Right lobe of liver (tissue), 6 donors: ENCODE measurements at regions not wholly inside any gene's neighbourhood (a gene's known extent, or its start where the extent isn't known, plus 50 kb on each side); places are given as distances from the start of the nearest gene placed in this dataset.
A peak's percentile ranks its signal among the peaks of the same experiment; 100 is the strongest.

Experiments used
- ATAC-seq, 4 donors: fragments of 200-7000 bp; cut with Tn5 transposase; one replicate each; pipeline ENCODE4 v1.9.1; 2020; ENCODE audit warnings: mild to moderate bottlenecking in 4 of 4, moderate library complexity in 4 of 4
- DNase-seq, 3 donors: peaks; one replicate each; pipeline ENCODE4 v3.0.0-alpha.2; 2020
- H3K27ac ChIP-seq, 3 donors: fragments of 200-600 bp; one replicate each; pipeline ENCODE4 v1.8.0; 2022
- H3K27me3 ChIP-seq, 2 donors: fragments of 200-600 bp; one replicate each; pipeline ENCODE4 v1.8.0; 2022
- H3K36me3 ChIP-seq, 4 donors: fragments of 200-600 bp; sonication (generic) in 1 of 4; one replicate each; pipeline versions ENCODE4 v1.5.1 to v1.8.0; 2017 to 2022; ENCODE audit warnings: control low read depth in 1 of 4
- H3K4me1 ChIP-seq, 4 donors: fragments of 200-600 bp; sonication (generic) in 1 of 4; one replicate each; pipeline versions ENCODE4 v1.5.1 to v1.8.0; 2017 to 2022; ENCODE audit warnings: control low read depth in 1 of 4
- H3K4me3 ChIP-seq, 3 donors: fragments of 200-600 bp; one replicate each; pipeline ENCODE4 v1.8.0; 2022
- H3K9me3 ChIP-seq, 4 donors: fragments of 200-600 bp; sonication (generic) in 1 of 4; one replicate each; pipeline versions ENCODE4 v1.5.1 to v1.8.0; 2017 to 2022; ENCODE audit warnings: control low read depth in 1 of 4
- POLR2A ChIP-seq: fragments of 450-650 bp; IDR thresholded peaks from one replicate; pipeline ENCODE4 v1.6.1; 2017; ENCODE audit warnings: antibody characterized with exemption, mild to moderate bottlenecking
- WGBS: methylation state at CpG from one replicate; pipeline ENCODE4 v1.1.6; 2018; ENCODE audit warnings: low coverage, low lambda C conversion rate; ENCODE audit not compliant: insufficient coverage; ENCODE audit errors: missing lambda C conversion rate; 5-methylcytosine and 5-hydroxymethylcytosine counted together
- intact Hi-C, 2 donors: fragments of 100-400 bp; cut with DNase I; formaldehyde crosslinking; loops; one replicate each; pipeline versions ENCODE4 v1.11.2 to v1.14.1; 2022
- TF ChIP-seq, protein P1 (sequence below), 4 donors: fragments of 200-600 bp in 3 of 4; fragments of 450-650 bp in 1 of 4; IDR thresholded peaks; one replicate each; pipeline versions ENCODE4 v1.5.1 to v1.8.0; 2016 to 2022; ENCODE audit warnings: antibody characterized with exemption in 4 of 4, mild to moderate bottlenecking in 2 of 4
- donor health status: DM: no; HTN: yes; CAD: no.
- donor health status: DM: no; HTN: no; CAD: no.
- donor health status: DM: no; HTN: no; CAD: no.
- donor health status: DM: no; HTN: yes; CAD: no.
- donor health status: DM: no; HTN: yes; CAD: no.

DNA sequence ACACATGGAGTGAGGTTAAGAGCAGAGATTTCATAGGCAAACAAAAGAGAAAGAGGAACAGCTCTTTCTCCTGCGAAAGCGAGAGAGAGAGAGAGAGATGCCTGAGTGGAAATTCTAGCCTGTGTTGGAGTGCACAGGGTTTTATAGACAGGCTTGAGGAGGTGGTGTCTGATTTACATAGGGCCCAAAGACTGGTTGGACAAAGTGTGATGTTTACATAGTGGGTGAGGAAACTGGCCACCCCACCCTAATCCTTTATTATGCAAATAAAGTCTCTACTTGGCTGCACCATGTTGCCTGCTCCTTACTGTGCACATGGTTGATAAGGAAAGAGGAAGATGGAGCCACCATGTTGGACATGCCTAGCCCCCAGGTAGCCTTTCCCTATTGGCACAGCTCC lies 967.8 kb upstream of the SORCS1 start:
- H3K27ac ChIP-seq, result no peak overlapping the region
- WGBS, result 73% methylated on average over 2 of the region's 2 CpGs
- ATAC-seq, result no peak
- intact Hi-C loops, result no loop called here
- H3K36me3 ChIP-seq, result no peaks in the 10 kb centered on the region
- TF ChIP-seq, protein P1, sequence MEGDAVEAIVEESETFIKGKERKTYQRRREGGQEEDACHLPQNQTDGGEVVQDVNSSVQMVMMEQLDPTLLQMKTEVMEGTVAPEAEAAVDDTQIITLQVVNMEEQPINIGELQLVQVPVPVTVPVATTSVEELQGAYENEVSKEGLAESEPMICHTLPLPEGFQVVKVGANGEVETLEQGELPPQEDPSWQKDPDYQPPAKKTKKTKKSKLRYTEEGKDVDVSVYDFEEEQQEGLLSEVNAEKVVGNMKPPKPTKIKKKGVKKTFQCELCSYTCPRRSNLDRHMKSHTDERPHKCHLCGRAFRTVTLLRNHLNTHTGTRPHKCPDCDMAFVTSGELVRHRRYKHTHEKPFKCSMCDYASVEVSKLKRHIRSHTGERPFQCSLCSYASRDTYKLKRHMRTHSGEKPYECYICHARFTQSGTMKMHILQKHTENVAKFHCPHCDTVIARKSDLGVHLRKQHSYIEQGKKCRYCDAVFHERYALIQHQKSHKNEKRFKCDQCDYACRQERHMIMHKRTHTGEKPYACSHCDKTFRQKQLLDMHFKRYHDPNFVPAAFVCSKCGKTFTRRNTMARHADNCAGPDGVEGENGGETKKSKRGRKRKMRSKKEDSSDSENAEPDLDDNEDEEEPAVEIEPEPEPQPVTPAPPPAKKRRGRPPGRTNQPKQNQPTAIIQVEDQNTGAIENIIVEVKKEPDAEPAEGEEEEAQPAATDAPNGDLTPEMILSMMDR (IDR thresholded peaks at IDR 0.05), result no peak
- TF ChIP-seq POLR2A, result no peak
- H3K9me3 ChIP-seq, result no peaks in the 10 kb centered on the region
- no peak overlapping the region for H3K4me3 ChIP-seq
- DNase-seq, result no peak
- H3K27me3 ChIP-seq, result no peaks in the 10 kb centered on the region
- H3K4me1 ChIP-seq, result no peaks in the 10 kb centered on the region

DNA sequence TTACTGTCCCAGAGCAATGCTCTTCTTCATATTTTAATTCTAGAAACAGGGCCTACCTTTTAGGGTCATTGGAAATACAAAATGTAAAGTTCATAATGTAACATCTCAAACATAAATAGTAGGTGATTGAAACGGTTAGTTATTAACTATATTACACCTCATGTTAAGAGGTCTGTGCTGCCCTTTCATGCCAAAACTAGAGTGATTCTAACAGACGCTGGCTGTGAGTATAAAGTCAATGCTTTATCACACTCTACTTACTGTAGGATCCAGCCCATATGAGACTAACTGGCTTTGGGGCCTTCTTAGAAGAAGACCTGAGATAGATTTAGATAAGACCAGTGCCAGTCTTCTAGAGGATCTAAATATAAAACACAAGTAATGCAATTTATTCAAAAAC lies 966.1 kb upstream of the SORCS1 start:
- intact Hi-C loops, result no loop called here
- Histone ChIP-seq H3K9me3 (no peaks in the 10 kb centered on the region), H3K36me3 (no peaks in the 10 kb centered on the region), H3K4me3 (no peak overlapping the region), H3K27me3 (no peaks in the 10 kb centered on the region), H3K4me1 (no peaks in the 10 kb centered on the region), H3K27ac (no peak overlapping the region)
- 31% methylated on average over 2 of the region's 2 CpGs for WGBS
- TF ChIP-seq, protein P1 (IDR thresholded peaks at IDR 0.05), result no peak
- TF ChIP-seq POLR2A, result no peak
- DNase-seq (no peak), ATAC-seq (no peak)

DNA sequence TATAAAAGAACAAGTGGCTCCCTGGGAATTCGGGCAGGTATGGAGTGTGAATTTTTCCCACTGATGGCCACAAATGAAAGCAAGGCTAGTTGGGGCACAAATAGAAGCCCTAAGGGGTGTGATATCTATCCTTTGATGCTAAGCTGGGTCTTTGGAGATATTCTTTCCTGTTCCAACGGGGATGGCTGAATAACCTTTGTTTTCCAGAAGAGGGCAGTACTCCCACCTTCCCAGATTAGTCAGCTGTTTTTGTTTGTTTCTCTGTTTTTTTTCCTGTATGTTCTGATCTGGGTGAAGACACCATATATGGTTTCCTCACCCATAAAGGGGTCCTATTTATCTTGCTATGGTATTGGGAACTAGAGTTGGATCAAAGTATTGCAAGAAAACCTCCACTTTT lies 947.7 kb upstream of the SORCS1 start:
- 17% methylated on average over 2 of the region's 2 CpGs for WGBS
- Histone ChIP-seq H3K4me1 (no peaks in the 10 kb centered on the region), H3K27ac (no peak overlapping the region), H3K36me3 (no peaks in the 10 kb centered on the region), H3K27me3 (no peaks in the 10 kb centered on the region), H3K9me3 (no peaks in the 10 kb centered on the region), H3K4me3 (no peak overlapping the region)
- DNase-seq (no peak), ATAC-seq (peak; percentile 37 to 61 (median 54))
- TF ChIP-seq POLR2A, result no peak
- TF ChIP-seq, protein P1 (IDR thresholded peaks at IDR 0.05), result peak; percentile 40 to 44 (median 42)
- intact Hi-C loops, result no loop called here

DNA sequence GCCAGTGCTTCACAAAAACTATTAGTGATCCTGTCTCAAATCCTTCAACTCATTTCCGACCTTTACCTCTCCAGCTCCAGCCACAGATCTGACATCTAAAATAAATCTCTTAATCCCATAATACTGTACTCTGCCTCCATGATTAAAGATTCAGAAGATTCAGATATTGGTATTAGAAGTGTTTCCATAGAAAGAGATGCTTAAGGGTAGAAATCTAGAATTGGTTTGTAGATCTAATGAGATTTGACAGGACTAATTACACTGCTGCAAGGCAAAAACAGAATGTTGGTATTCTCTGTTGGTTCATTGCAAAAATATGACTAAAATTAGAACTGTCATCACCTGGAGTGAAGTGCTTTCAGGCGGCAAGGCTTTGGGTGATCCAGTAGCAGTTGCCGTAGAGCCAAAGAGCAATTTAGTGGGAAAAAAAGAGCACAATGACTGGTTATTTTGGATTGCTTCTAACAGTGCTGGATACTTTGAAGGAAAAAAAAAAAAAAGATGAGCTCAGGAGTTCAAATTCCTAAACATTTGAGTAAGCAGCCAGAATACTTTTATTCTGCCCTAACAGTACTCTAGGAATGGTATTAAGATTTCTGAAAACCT lies 940.1 kb upstream of the SORCS1 start:
- H3K27ac ChIP-seq, result no peak overlapping the region
- no peaks in the 10 kb centered on the region for H3K9me3 ChIP-seq
- no peak for ATAC-seq
- no peaks in the 10 kb centered on the region for H3K36me3 ChIP-seq
- no peaks in the 10 kb centered on the region for H3K27me3 ChIP-seq
- no peak for DNase-seq
- 64% methylated on average over 3 of the region's 3 CpGs for WGBS
- no peak overlapping the region for H3K4me3 ChIP-seq
- intact Hi-C loops, result no loop called here
- TF ChIP-seq POLR2A, result no peak
- TF ChIP-seq, protein P1 (IDR thresholded peaks at IDR 0.05), result no peak
- no peaks in the 10 kb centered on the region for H3K4me1 ChIP-seq

DNA sequence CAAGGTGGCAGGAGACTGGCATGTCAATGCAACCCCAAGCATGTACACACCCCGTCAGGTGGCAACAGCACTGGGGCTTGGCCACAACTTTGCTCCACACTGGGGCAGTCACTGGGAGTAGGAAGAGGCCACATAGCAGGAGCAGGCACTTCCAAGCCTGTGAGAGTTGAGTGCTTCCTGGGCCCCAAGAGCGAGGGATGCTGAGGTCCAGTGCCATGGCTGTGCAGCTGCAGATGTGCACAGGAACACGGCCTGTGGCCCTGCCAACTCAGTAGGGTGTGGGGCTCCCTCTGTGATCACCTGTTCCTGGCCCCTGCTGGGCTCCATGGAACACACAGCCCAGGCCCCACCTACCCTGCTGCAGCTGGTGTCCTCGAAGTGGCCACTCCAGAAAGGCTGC lies 932.8 kb upstream of the SORCS1 start:
- Histone ChIP-seq H3K4me1 (no peaks in the 10 kb centered on the region), H3K9me3 (no peaks in the 10 kb centered on the region), H3K36me3 (no peaks in the 10 kb centered on the region), H3K4me3 (no peak overlapping the region), H3K27ac (no peak overlapping the region), H3K27me3 (no peaks in the 10 kb centered on the region)
- peak in 1 of 4 donors; percentile 33 for ATAC-seq
- TF ChIP-seq, protein P1 (IDR thresholded peaks at IDR 0.05), result no peak
- TF ChIP-seq POLR2A, result no peak
- DNase-seq, result no peak
- WGBS, result no CpG with 5 or more reads among the region's 4 CpGs
- intact Hi-C loops, result no loop called here
